ENCODE measurements at regions not wholly inside any gene's neighbourhood (a gene's known extent, or its start where the extent isn't known, plus 50 kb on each side); places are given as distances from the start of the nearest gene placed in this dataset.

- no peaks in the 10 kb centered on the region for H3K27me3 ChIP-seq
- peaks cover 0 to 17% (median 9%) of the 10 kb centered on the region in 4 donors for H3K4me1 ChIP-seq
- H3K36me3 ChIP-seq = no peaks in the 10 kb centered on the region
- no peak for DNase-seq
- H3K27ac ChIP-seq = no peak overlapping the region
- intact Hi-C loops (cut with DNase I; ENCODE audit: low total_unique reads) = no loop called here
- H3K4me3 ChIP-seq = no peak overlapping the region
- no peaks in the 10 kb centered on the region for H3K9me3 ChIP-seq
- TF ChIP-seq CTCF (IDR thresholded peaks at IDR 0.05) = no peak
Measured at GRCh38 chr12:92539976-92540781, 162.6 kb upstream of the PLEKHG7 start.

- peaks cover 0 to 17% (median 9%) of the 10 kb centered on the region in 4 donors for H3K4me1 ChIP-seq
- H3K9me3 ChIP-seq = no peaks in the 10 kb centered on the region
- no peak overlapping the region for H3K4me3 ChIP-seq
- no peak for DNase-seq
- no peaks in the 10 kb centered on the region for H3K36me3 ChIP-seq
- no peaks in the 10 kb centered on the region for H3K27me3 ChIP-seq
- H3K27ac ChIP-seq = no peak overlapping the region
- no peak for TF ChIP-seq CTCF (IDR thresholded peaks at IDR 0.05)
- intact Hi-C loops (cut with DNase I; ENCODE audit: low total_unique reads) = no loop called here
Measured at GRCh38 chr12:92539110-92539749, 163.6 kb upstream of the PLEKHG7 start.

GRCh38 chr12:92537290-92537960 is 165.4 kb upstream of the PLEKHG7 start:
- Histone ChIP-seq H3K36me3 (no peaks in the 10 kb centered on the region), H3K4me3 (no peak overlapping the region), H3K27me3 (no peaks in the 10 kb centered on the region), H3K4me1 (peaks cover 0 to 30% (median 9%) of the 10 kb centered on the region in 4 donors), H3K27ac (no peak overlapping the region), H3K9me3 (no peaks in the 10 kb centered on the region)
- no peak for DNase-seq
- intact Hi-C loops (cut with DNase I; ENCODE audit: low total_unique reads) = no loop called here
- no peak for TF ChIP-seq CTCF (IDR thresholded peaks at IDR 0.05)

- Histone ChIP-seq H3K36me3 (no peaks in the 10 kb centered on the region), H3K9me3 (no peaks in the 10 kb centered on the region), H3K4me3 (no peak overlapping the region), H3K27ac (no peak overlapping the region), H3K27me3 (no peaks in the 10 kb centered on the region), H3K4me1 (peaks cover 0 to 30% (median 9%) of the 10 kb centered on the region in 4 donors)
- no peak for DNase-seq
- TF ChIP-seq CTCF (IDR thresholded peaks at IDR 0.05) = no peak
- intact Hi-C loops (cut with DNase I; ENCODE audit: low total_unique reads) = no loop called here
Measured at GRCh38 chr12:92535961-92536360, 166.8 kb upstream of the PLEKHG7 start.

GRCh38 chr12:92533280-92533890 is 169.4 kb upstream of the PLEKHG7 start:
- Histone ChIP-seq H3K27ac (no peak overlapping the region), H3K4me1 (peaks cover 0 to 12% (median 4%) of the 10 kb centered on the region in 4 donors), H3K9me3 (no peaks in the 10 kb centered on the region), H3K36me3 (no peaks in the 10 kb centered on the region), H3K4me3 (no peak overlapping the region), H3K27me3 (no peaks in the 10 kb centered on the region)
- no peak for TF ChIP-seq CTCF (IDR thresholded peaks at IDR 0.05)
- DNase-seq = no peak
- intact Hi-C loops (cut with DNase I; ENCODE audit: low total_unique reads) = no loop called here
